GM21390 (cell line): ENCODE measurements at regions not wholly inside any gene's neighbourhood (a gene's known extent, or its start where the extent isn't known, plus 50 kb on each side); places are given as distances from the start of the nearest gene placed in this dataset.
"Not testable (repeated sequence)": the region's sequence is repeated elsewhere in the genome, so short reads cannot be mapped to it uniquely, and the experiment has no call there.

Experiments used
- ATAC-seq: cut with Tn5 transposase; IDR thresholded peaks from one replicate; pipeline ENCODE4 v1.9.1; 2021; ENCODE audit not compliant: unreplicated experiment

DNA sequence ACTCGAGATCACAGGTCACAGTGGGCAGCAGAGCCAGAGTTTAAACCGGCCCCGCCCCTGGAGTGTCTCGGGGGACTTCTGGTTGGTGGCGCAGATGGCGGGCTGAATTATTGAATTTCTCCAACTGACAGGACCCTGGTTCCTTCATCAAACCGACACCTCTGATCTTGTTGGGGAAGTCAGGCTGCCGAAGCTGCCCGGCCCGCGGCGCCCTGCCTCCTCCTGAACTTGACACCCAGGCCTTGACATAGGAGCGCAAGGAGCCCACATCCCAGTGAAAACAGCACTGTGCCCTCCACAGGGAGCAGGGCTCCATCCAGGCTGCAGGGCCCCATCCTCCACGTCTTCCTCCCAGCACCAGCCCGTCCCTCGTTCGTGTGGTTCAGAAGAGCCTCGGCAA lies 105.2 kb downstream of the OLFM1 start:
- ATAC-seq = no peak

DNA sequence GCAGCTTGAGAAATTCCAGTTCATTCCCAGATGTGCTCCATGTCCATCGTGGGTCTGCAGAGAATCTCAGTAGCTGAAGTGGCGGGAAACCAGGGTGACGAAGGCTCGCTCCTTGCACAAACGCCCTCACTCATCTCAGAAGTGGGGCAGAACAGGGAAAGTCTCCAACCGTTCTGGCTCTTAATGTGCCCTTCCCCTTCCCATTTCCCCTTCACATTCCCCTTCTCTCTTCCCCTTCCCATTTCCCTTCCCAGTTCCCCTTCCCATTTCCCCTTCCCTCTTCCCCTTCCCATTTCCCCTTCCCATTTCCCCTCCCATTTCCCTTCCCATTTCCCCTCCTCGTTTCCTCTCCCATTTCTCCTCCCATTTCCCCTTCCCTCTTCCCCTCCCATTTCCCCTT lies 108.5 kb downstream of the OLFM1 start:
- not testable (repeated sequence) for ATAC-seq

DNA sequence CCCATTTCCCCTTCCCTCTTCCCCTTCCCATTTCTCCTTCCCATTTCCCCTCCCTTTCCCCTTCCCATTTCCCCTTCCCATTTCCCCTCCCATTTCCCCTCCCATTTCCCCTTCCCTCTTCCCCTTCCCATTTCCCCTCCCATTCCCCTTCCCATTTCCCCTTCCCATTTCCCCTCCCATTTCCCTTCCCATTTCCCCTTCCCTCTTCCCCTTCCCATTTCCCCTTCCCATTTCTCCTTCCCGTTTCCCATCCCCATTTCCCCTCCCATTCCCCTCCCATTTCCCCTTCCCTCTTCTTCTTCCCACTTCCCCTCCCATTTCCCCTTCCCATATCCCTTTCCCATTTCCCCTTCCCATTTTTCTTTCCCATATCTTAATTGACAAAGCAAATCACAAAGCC lies 109.0 kb downstream of the OLFM1 start:
- ATAC-seq = no peak

- ATAC-seq = no peak
These were observed 110.7 kb downstream of the OLFM1 start for GRCh38 chr9:135198144-135198543.

DNA sequence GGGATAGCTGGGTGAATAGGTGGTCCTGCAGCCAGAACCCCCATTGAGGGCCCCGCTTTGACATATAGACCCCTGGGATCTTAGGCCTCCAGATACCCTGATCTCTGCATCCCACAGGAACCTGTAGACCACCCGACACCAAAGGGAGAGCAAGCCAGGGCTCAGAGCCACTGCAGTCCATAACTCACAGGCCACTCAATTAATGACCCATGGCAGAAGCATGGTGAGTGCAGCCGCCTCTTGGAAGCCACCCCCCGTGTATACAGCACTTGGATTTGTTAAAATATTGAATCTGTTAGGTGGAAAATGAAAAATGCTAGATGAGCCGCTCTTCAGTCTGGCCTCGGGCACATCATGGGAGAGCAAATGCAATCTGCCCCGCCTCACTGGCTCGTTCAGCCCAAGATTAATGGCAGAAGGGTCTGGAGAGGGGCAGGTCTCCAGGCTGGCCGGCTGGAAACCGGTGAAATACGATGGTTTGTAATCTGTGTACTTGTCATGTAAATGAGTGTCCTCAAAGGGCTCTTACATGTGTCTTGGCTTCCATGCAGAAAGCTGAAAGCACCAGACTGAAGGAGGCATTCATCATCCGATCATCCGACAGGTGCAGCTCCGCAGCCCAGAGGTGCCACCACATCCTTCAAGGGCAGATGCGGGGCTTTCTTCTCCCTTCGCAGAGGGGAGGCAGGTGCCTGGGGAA lies 111.3 kb downstream of the OLFM1 start:
- no peak for ATAC-seq

DNA sequence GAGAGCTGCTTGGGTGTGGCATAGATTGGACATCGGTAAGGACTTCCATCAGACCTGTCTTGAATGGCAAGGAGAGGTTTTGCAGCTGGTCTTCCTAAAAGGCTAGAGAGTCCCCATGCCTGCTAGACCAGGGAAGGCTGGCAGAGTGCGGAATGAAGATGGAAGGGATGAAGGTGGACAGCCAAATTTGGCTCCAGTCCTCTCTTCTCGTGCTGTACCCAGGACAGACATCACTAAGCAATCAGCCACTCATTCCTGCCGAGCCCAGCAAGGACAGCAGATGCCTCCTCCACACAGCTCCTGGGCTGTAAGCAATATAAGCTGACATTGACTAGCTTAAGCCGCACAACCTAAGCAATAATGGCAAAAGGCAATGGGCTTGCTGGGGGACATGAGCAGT lies 112.0 kb downstream of the OLFM1 start:
- ATAC-seq = no peak

GRCh38 chr9:135201711-135202110 lies 114.2 kb downstream of the OLFM1 start:
- ATAC-seq = no peak

- no peak for ATAC-seq
These were observed 116.7 kb downstream of the OLFM1 start for GRCh38 chr9:135204177-135204576.

GRCh38 chr9:135209136-135209535 lies 121.7 kb downstream of the OLFM1 start:
- ATAC-seq = no peak

DNA sequence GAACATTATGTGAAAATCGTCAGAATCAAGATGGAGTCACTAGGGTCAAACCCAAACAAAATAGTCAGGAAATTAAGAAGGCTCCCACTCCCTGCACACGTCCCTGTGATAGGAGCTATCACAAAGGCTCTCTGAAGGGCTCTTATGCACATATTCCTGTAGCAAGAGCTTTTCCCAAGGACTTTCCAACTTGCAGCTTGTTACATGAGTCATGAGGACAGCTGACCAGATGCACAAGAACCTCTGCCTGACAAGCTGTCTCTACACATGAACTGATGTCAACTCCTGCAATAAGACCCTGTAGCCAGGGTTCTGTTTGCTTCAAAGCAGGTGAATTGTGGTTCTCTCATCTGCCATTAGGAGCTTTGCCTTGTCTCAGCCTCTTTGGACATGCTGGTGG lies 122.4 kb downstream of the OLFM1 start:
- ATAC-seq = no peak

DNA sequence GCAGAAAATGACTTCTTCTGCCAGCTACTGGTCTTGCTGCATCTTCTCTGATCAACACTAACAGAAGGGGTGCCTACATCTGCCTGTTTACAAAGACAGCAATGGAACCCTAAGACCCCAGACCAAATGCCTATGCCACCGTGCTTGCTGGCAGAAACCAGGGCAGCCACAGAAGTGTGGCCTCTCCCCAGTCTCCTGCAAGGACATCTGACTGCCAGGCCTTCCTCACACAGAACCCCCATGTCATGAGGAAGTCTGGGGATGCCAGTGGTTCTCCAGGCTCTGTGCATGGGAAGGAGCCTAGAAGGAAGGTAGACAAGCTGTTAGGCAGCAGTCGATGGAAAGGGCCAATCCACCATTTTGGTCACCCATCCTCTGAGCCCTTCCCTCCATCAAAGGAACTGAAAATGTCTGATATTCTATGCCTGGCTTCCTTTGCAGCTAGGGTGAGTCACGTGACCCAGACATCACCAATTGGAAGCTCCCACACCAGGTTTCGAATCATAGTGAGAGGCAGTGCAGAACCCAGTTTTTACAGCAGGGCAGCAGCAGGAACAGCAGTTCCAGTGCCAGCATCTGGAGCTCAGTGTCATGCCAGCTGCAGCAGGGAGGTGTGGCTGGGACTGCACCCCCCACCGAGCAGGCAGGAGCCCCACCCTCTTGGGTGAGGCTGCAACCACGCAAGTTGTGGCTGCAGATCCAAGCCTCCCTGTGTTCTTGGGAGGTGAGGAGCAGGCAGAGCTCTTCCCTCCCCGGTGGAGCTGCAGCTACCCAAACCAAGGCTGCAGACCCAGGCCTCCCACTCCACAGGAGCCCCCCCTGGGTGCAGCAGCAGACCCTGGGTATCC lies 123.4 kb downstream of the OLFM1 start:
- ATAC-seq = no peak

DNA sequence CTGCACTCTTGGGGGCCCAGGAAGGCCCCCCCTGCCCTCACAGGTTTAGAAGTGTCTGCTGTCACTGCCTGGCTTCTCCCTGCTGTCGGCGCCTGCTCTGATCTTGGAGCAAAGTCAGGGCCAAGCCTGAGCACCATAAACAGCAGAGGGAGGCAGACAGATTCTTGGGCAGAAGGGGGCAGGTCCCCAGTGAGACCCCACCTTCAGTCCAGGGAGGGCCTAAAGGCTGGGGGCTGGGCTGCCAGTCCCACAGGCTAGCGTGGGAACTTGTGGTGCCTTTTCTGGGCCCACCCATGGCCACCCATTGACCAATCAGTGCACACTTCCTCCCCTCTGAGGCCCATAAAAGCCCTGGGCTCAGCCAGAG lies 124.0 kb downstream of the OLFM1 start:
- no peak for ATAC-seq

- ATAC-seq = no peak
These were observed 125.5 kb downstream of the OLFM1 start for GRCh38 chr9:135212961-135213360.

- ATAC-seq = no peak
These were observed 126.1 kb downstream of the OLFM1 start for GRCh38 chr9:135213566-135213965.

- ATAC-seq = no peak
These were observed 126.7 kb downstream of the OLFM1 start for GRCh38 chr9:135214054-135214640.

DNA sequence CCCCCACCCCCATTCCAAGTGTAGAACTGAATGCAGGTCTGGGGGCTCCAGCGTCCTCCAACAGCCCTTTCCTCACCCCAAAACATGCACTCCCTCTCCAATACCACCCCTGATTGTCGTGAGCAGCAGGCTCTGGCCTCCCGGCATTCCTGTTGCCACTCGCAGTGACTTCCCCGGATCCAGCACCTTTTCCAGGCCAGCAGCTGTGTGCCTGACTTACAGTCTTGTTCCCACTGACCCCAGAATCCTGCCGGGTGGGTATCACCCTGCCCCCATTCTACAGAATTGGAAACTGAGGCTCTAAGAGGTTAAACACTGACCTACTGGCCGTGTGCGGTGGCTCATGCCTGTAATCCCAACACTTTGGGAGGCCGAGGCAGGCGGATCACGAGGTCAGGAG lies 127.2 kb downstream of the OLFM1 start:
- ATAC-seq = no peak

GRCh38 chr9:135215571-135216161 lies 128.2 kb downstream of the OLFM1 start:
- no peak for ATAC-seq

DNA sequence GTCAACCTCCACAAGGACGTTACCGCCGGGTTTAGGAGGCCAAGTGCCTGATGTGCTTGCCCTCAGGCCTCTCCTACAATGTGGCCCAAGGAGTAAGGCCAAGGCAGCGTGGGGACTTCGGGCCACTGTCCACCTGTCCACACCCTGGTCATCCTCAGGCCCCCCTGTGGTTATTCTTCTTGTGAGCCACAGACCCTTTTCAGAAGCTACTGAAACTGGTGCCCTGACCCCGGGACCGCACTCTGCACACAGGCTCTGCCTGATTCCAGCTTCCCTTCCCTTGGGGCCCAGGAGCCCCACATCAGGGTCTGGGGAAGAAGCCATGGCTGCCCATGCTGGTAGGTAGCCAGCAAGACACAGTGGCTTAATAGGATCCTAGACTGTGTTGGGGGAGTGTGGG lies 128.8 kb downstream of the OLFM1 start:
- ATAC-seq = no peak

- no peak for ATAC-seq
These were observed 129.4 kb downstream of the OLFM1 start for GRCh38 chr9:135216791-135217441.

- ATAC-seq = no peak
These were observed 130.4 kb downstream of the OLFM1 start for GRCh38 chr9:135217836-135218235.
